Panc1 (cell line): ENCODE measurements at regions not wholly inside any gene's neighbourhood (a gene's known extent, or its start where the extent isn't known, plus 50 kb on each side); places are given as distances from the start of the nearest gene placed in this dataset.

Experiments used
- ATAC-seq: fragments of 200-7000 bp; cut with Tn5 transposase; 2 replicates; pipeline ENCODE4 v1.9.1; 2020; ENCODE audit warnings: mild to moderate bottlenecking, moderate library complexity
- BruUV-seq: library from RNA; stranded (reverse); fragments of 400-500 nt; replicated peaks from 2 replicates; lab custom pipeline; 2021; lab: Mats Ljungman, UMichigan
- CTCF ChIA-PET: fragments of 300-600 bp; sonication (Branson Sonifier 250); formaldehyde crosslinking; loops from one replicate; lab custom pipeline; 2022; ENCODE audit warnings: antibody characterized with exemption; lab: Charles Lee
- POLR2A ChIA-PET: fragments of 300-600 bp; sonication (Branson Sonifier 250); formaldehyde crosslinking; loops from one replicate; lab custom pipeline; 2022; ENCODE audit warnings: antibody characterized with exemption; lab: Charles Lee
- DNase-seq: peaks from one replicate; pipeline ENCODE4 v3.0.0-alpha.2; 2010; ENCODE audit warnings: low read depth, low spot score
- H3K27ac ChIP-seq: 2 replicates; pipeline ENCODE4 v1.5.1; 2011; ENCODE audit warnings: mild to moderate bottlenecking, low read length, inconsistent platforms
- H3K27me3 ChIP-seq: fragments of 200-500 bp; sonication (Bioruptor generic); 2 replicates; pipeline ENCODE4 v1.6.0; 2014; ENCODE audit warnings: low read length, inconsistent platforms; ENCODE audit not compliant: control insufficient read depth, insufficient read depth
- H3K36me3 ChIP-seq: fragments of 200-500 bp; sonication (Bioruptor generic); 2 replicates; pipeline ENCODE4 v1.5.1; 2014; ENCODE audit warnings: inconsistent platforms, mild to moderate bottlenecking, low read length, moderate library complexity; ENCODE audit not compliant: control insufficient read depth, insufficient read depth
- H3K4me1 ChIP-seq: 2 replicates; pipeline ENCODE4 v1.5.1; 2011; ENCODE audit warnings: inconsistent platforms, mild to moderate bottlenecking, low read length, moderate library complexity; ENCODE audit not compliant: control insufficient read depth, insufficient read depth
- H3K4me3 ChIP-seq, 2 experiments: 2 replicates each; pipeline ENCODE4 v1.5.1; 2011 to 2012; ENCODE audit warnings: low read depth in 2 of 2, low read length in 2 of 2, mild to moderate bottlenecking in 2 of 2, inconsistent platforms in 1 of 2, moderate library complexity in 1 of 2
- H3K9me3 ChIP-seq: fragments of 200-500 bp; sonication (Bioruptor generic); 2 replicates; pipeline ENCODE4 v1.5.1; 2014; ENCODE audit warnings: low read depth, mild to moderate bottlenecking, inconsistent platforms, low read length, moderate library complexity; ENCODE audit not compliant: control insufficient read depth, insufficient read depth
- CTCF ChIP-seq: fragments of 450-650 bp; IDR thresholded peaks from 2 replicates; pipeline ENCODE4 v1.5.1; 2017; ENCODE audit warnings: mild to moderate bottlenecking
- POLR2AphosphoS5 ChIP-seq: IDR thresholded peaks from 2 replicates; pipeline ENCODE4 v1.6.1; 2012; ENCODE audit warnings: mild to moderate bottlenecking, low read depth, low read length, moderate library complexity
- REST ChIP-seq, 2 experiments: IDR thresholded peaks; 2 replicates each; pipeline ENCODE4 v1.6.1; 2011 to 2012; ENCODE audit warnings: low read depth in 2 of 2, control low read depth in 1 of 2, low read length in 1 of 2, mild to moderate bottlenecking in 1 of 2, moderate library complexity in 1 of 2; ENCODE audit not compliant: insufficient read depth in 1 of 2
- SIN3A ChIP-seq: IDR thresholded peaks from 2 replicates; pipeline ENCODE4 v1.6.1; 2012; ENCODE audit warnings: low read depth, mild to moderate bottlenecking, low read length, moderate library complexity, borderline replicate concordance; ENCODE audit not compliant: insufficient read depth
- TCF7L2 ChIP-seq: IDR thresholded peaks from 2 replicates; pipeline ENCODE4 v1.6.1; 2011; ENCODE audit warnings: mild to moderate bottlenecking, low read depth, low read length, inconsistent platforms
- in situ Hi-C: cut with HindIII; loops from 2 replicates; pipeline ENCODE4 v1.10.0; 2016; ENCODE audit warnings: low sequenced_read_pairs, low pct_unique_long_range_greater_than_20kb
- intact Hi-C: fragments of 100-400 bp; cut with micrococcal nuclease; formaldehyde crosslinking; loops from one replicate; pipeline ENCODE4 v1.10.0; 2022; ENCODE audit not compliant: unreplicated experiment

GRCh38 chr4:89538171-89538570, 230.6 kb upstream of the GPRIN3 start:
- ChIA-PET POLR2A (no interaction called here), CTCF (no interaction called here)
- BruUV-seq, result no TSS peak
- intact Hi-C loops (no loop called here), in situ Hi-C loops (no loop called here)
- DNase-seq (no peak), ATAC-seq (no peak)
- no peaks in the 10 kb centered on the region for H3K27me3 ChIP-seq
- no peak overlapping the region for H3K4me3 ChIP-seq
- TF ChIP-seq SIN3A (no peak), TCF7L2 (no peak), REST (IDR thresholded peaks at IDR 0.05; ENCODE audit: insufficient read depth in 1 of 2, low read depth in 2 of 2, low read length in 1 of 2) (no peak), CTCF (no peak), POLR2AphosphoS5 (no peak)
- H3K4me1 ChIP-seq, result no peaks in the 10 kb centered on the region
- no peaks in the 10 kb centered on the region for H3K9me3 ChIP-seq
- H3K36me3 ChIP-seq, result no peaks in the 10 kb centered on the region
- H3K27ac ChIP-seq, result no peak overlapping the region

GRCh38 chr4:89537281-89537680, 229.7 kb upstream of the GPRIN3 start:
- no TSS peak for BruUV-seq

More at GRCh38 chr4:89537281-89537680, 229.7 kb upstream of the GPRIN3 start:
- H3K9me3 ChIP-seq, result no peaks in the 10 kb centered on the region
- H3K4me1 ChIP-seq, result no peaks in the 10 kb centered on the region
- H3K27me3 ChIP-seq, result no peaks in the 10 kb centered on the region
- H3K36me3 ChIP-seq, result no peaks in the 10 kb centered on the region
- in situ Hi-C loops, result no loop called here
- ATAC-seq (no peak), DNase-seq (no peak)
- intact Hi-C loops, result no loop called here
- H3K27ac ChIP-seq, result no peak overlapping the region
- no peak overlapping the region for H3K4me3 ChIP-seq
- ChIA-PET CTCF (no interaction called here), POLR2A (no interaction called here)
- TF ChIP-seq SIN3A (no peak), REST (IDR thresholded peaks at IDR 0.05; ENCODE audit: insufficient read depth in 1 of 2, low read depth in 2 of 2, low read length in 1 of 2) (no peak), TCF7L2 (no peak), CTCF (no peak), POLR2AphosphoS5 (no peak)
